ENCODE measurements at regions not wholly inside any gene's neighbourhood (a gene's known extent, or its start where the extent isn't known, plus 50 kb on each side); places are given as distances from the start of the nearest gene placed in this dataset.

GRCh38 chr9:115283395-115283794, 165.4 kb upstream of the TNC start:
- in situ Hi-C loops (cut with HindIII; ENCODE audit: extremely low pct_ligation_motif_present, low pct_unique_long_range_greater_than_20kb): no loop called here
- no peaks in the 10 kb centered on the region for H3K79me2 ChIP-seq (ENCODE audit: insufficient read depth, low read length)
- ATAC-seq (no peak), DNase-seq (ENCODE audit: low spot score) (no peak), FAIRE-seq (no peak)
- CTCF ChIA-PET (ENCODE audit: low intra/inter-chr PET ratio, low total read pairs): no interaction called here
- no peaks in the 10 kb centered on the region for H3K9me3 ChIP-seq (ENCODE audit: low read length)
- no peak overlapping the region for H2AFZ ChIP-seq (ENCODE audit: low read length)
- no peak for TF ChIP-seq ZNF460 (CRISPR knock-in tag; IDR thresholded peaks at IDR 0.05; ENCODE audit: borderline replicate concordance)
- TF ChIP-seq ZMAT5 (CRISPR knock-in tag; IDR thresholded peaks at IDR 0.05; ENCODE audit: borderline replicate concordance, low read depth): no peak
- TF ChIP-seq ZNF207 (IDR thresholded peaks at IDR 0.05; ENCODE audit: borderline replicate concordance): no peak
- no peak for TF ChIP-seq JARID2 (CRISPR knock-in tag; IDR thresholded peaks at IDR 0.05; ENCODE audit: insufficient replicate concordance)
- TF ChIP-seq ATRX (CRISPR knock-in tag; IDR thresholded peaks at IDR 0.05; ENCODE audit: borderline replicate concordance): no peak
- no peak for TF ChIP-seq ZBTB10 (CRISPR knock-in tag; IDR thresholded peaks at IDR 0.05; ENCODE audit: borderline replicate concordance)
- TF ChIP-seq TRAFD1 (CRISPR knock-in tag; IDR thresholded peaks at IDR 0.05; ENCODE audit: borderline replicate concordance): no peak
- TF ChIP-seq SNRNP70 (IDR thresholded peaks at IDR 0.05; ENCODE audit: low read depth, low read length): no peak
- H3K27me3 ChIP-seq (ENCODE audit: control insufficient read depth in 1 of 2, insufficient read depth in 2 of 2, low read length in 2 of 2): no peaks in the 10 kb centered on the region
- H3K4me1 ChIP-seq (ENCODE audit: insufficient read depth, low read length): no peaks in the 10 kb centered on the region
- no peaks in the 10 kb centered on the region for H4K20me1 ChIP-seq (ENCODE audit: insufficient read depth, low read length)
- no peak overlapping the region for H3K4me3 ChIP-seq (replicated peaks in 1 of 3; ENCODE audit: insufficient read depth in 1 of 3, low read depth in 2 of 3, low read length in 3 of 3)
- H3K9ac ChIP-seq (ENCODE audit: insufficient read depth, low read depth, low read length): no peak overlapping the region
- intact Hi-C loops (cut with micrococcal nuclease; ENCODE audit: unreplicated experiment): no loop called here
- POLR2A ChIA-PET: no interaction called here
- no peak overlapping the region for H3K4me2 ChIP-seq (ENCODE audit: low read depth, low read length)
- no TSS peak for BruUV-seq (replicated peaks)
- 0% methylated on average over 1 of the region's 1 CpG for WGBS (ENCODE audit: low lambda C conversion rate)
- H3K36me3 ChIP-seq (replicated peaks in 1 of 2; ENCODE audit: control insufficient read depth in 1 of 2, insufficient read depth in 2 of 2, low read length in 2 of 2): no peaks in the 10 kb centered on the region
- no peak overlapping the region for H3K27ac ChIP-seq (ENCODE audit: extremely low read length, insufficient read depth, low read length)
